ENCODE measurements at regions not wholly inside any gene's neighbourhood (a gene's known extent, or its start where the extent isn't known, plus 50 kb on each side); places are given as distances from the start of the nearest gene placed in this dataset.
"Not testable (repeated sequence)": the region's sequence is repeated elsewhere in the genome, so short reads cannot be mapped to it uniquely, and the experiment has no call there.

- no peak for DNase-seq (ENCODE audit: low read depth in 2 of 3, low spot score in 2 of 3)
These were observed 197.9 kb upstream of the CDH11 start for GRCh38 chr16:65319621-65320231.

DNA sequence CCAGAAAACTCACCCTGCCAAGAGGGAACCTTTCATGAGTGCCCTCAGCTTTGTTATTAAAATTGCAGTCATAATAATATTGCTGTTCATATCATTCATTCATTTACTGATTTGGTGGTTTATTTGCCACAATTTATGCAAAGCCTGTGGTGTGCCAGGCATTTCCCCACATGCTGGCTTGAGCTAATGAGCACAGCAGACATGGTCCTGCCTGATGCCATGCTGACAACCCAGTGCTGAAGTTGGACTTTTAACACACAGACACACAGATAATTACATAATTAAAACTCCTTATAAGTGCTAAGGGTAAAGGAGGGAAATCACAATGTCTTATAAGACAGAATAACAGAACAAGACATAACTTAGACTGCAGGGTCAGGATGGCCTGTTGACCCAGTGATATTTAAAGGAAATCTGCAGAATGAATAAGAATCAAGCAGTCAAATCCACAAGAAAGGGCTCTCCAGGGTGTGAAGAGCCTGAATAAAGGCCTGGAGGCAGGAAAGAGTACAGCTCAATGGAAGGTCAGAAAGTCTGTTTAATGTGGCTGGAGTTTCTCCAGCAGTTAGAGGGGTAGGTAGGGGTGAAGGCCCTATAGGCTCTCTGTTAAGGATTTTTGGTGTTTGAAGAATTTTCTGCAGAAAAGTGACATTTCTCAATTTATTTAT lies 196.9 kb upstream of the CDH11 start:
- no peak for DNase-seq (ENCODE audit: low read depth in 2 of 3, low spot score in 2 of 3)

DNA sequence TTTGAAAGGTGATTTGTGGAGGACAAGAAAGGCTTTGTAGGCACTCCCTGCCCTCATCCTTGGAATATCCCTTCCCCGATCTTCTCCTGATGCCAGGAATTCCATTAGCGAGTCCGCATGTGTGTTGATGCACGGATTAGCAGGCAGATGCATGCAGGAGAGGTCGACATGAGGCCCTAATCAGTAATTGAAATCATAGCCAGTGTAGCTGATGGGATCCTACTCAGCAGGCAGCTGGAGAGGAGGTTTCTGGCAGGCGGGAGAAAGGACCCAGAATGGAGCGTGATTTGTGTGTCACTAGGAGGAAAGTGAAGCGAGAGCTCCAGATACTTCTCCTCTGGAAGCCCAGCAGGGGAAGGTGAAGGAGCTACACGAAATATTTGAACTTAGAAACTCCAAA lies 196.3 kb upstream of the CDH11 start:
- DNase-seq (ENCODE audit: low read depth in 2 of 3, low spot score in 2 of 3) = no peak

DNA sequence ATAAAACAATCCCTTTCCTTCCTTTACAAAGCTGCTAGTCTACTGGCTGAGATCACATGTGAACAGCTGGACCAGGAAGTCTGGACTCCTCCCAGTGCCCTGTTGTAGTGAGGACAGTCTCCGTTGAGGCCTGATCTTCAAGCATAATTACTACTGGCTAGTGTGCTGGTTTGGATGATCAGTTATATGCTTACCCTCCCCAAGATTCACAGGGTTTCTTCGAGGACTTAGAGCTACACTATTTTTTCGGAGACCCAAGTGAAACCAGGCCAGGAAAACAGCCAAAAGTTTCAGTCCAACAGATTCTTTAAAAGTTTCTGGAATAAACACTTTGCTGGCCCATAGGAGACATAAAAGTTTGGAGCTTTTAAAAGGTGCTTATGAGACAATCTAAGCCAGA lies 194.9 kb upstream of the CDH11 start:
- DNase-seq (ENCODE audit: low read depth in 2 of 3, low spot score in 2 of 3) = no peak

DNA sequence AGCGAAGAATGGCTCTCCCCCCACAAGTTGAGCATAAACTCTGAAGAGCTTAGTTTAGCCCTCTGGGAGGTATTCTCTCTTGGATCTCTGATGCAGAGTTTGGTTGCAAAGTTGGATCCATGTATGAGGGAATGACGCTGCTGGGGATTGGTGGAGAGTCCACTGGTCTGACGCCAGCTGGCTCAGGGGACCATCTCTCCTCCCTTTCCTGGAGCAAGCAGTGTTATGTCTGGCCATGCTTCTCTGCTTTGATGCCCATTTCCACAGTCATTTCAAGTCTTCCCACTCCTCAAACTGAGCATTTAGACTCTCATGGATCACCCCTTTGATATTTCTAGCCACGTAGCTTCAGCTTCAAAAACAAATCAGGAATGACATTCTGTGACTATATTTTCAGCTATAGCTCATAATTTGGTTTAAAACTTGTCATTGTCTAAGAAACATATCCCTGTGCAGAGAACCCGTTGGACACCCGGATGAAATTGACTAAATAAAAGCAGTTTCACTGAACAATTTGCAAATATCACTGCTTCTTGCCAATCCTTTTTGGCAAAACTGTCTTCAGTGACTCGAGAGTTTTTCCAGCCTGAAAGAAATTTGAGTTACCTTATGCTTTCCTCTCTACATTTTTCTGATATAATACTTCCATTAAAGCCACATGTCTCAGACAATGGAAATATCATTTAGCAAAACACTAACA lies 193.4 kb upstream of the CDH11 start:
- no peak for DNase-seq (ENCODE audit: low read depth in 2 of 3, low spot score in 2 of 3)

DNA sequence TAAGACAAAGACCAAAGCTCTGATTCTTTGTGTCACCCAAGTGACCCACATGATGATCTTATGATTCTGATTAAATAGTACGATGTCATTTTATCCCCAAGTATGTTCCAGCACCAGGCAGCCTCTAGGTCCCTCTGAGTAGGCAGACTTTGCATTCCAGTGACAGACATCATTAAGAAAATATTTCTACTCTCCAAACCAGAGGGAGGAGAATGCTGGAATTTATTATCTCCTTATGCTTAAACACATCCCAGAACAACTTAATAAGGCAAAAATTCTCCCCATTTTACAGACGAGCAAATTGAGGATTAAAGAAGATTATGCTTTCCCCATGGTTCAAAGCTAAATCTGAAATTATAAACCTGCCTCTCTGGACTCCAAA lies 192.8 kb upstream of the CDH11 start:
- DNase-seq (ENCODE audit: low read depth in 2 of 3, low spot score in 2 of 3) = no peak

DNA sequence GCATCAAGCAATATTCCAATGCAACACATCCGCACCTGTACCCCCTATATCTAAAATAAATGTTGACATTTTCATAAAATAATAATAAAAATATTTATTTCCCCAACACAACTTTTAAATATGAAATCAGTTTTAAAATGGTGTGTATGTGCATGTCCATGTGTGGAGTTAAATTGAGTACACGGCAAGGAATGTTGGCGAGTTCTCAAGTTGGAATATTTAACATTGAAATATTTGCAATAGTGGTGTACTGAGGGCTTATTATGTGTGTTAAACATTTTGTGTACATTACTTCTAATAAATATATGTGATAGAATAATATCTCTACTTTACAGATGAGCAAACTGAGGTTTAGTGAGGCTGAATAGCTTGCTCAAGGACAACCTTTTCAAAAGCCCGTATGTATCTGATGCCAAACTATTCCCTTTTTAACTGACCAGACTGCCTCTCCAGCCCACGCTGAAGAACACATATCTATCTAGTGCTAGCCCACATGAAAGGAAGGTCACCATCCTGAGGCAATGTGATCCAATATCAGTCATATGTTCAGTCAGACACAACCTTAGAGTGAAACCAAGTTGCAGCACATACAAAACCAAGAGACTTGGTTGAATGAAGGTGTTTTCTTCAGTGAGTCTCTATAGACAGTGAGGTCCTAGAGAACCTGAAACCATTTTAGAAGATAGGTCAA lies 192.2 kb upstream of the CDH11 start:
- DNase-seq (ENCODE audit: low read depth in 2 of 3, low spot score in 2 of 3) = no peak

DNA sequence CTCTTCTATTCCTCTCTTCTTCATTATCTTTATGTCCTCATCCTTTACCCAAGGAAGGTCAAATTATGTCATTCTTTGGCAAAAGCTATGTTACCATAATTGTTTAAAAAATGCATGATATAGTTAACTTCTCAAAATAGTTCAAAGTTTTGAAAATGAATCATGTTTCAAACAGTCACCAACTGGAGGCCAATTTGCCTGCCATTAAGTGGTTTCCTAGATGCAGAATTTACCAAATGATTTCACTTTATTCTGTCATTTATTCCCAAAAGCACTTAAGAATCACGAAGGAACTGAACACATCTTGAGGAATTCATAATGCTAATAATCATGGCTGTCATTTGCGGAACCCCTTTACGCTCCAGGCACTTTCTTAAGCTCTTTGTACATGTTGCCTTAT lies 190.9 kb upstream of the CDH11 start:
- DNase-seq (ENCODE audit: low read depth in 2 of 3, low spot score in 2 of 3) = no peak

- no peak for DNase-seq (ENCODE audit: low read depth in 2 of 3, low spot score in 2 of 3)
These were observed 190.2 kb upstream of the CDH11 start for GRCh38 chr16:65312071-65312470.

- not testable (repeated sequence) for DNase-seq (ENCODE audit: low read depth in 2 of 3, low spot score in 2 of 3)
These were observed 188.6 kb upstream of the CDH11 start for GRCh38 chr16:65310491-65310890.

DNA sequence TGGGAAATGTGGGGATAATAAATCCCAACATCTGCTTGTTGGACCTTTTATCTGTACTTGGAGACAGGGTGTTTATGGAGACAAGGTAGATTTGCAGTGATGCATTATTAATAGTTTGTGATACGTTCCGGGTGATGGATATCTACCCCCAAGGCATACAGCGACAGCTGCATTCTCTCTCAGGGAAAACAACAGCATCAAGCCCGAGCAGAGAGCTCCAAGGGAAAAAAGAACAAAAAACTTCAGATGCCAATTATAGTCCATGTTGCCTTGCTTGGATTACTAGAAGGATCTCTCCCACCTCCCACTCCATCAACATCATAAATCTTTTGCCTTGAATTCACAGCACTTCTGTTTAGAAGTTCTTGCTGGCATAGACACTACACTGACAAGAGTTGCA lies 187.5 kb upstream of the CDH11 start:
- DNase-seq (ENCODE audit: low read depth in 2 of 3, low spot score in 2 of 3) = no peak

GRCh38 chr16:65308506-65308905 lies 186.6 kb upstream of the CDH11 start:
- no peak for DNase-seq (ENCODE audit: low read depth in 2 of 3, low spot score in 2 of 3)

DNA sequence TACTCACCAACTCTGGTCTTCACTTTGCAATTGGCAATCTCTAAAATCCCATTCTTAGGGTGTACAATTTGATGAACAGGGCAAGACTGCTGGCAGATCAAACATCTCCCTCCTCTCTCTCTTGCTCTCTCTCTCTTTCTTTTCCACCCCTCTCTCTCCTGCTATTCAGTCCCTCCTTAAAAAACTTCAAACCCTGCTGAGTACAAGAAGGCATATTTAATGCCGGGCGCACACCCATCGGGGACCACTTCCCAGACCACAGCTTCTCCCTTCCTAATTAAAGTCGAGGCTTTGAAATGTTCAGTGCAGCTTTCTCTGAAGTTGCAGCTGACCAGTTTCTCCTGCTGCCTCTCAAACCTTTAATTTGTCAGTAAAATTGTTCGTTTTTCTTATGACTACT lies 185.4 kb upstream of the CDH11 start:
- no peak for DNase-seq (ENCODE audit: low read depth in 2 of 3, low spot score in 2 of 3)

- DNase-seq (ENCODE audit: low read depth in 2 of 3, low spot score in 2 of 3) = no peak
These were observed 184.9 kb upstream of the CDH11 start for GRCh38 chr16:65306722-65307121.

GRCh38 chr16:65306300-65306699 lies 184.4 kb upstream of the CDH11 start:
- DNase-seq (ENCODE audit: low read depth in 2 of 3, low spot score in 2 of 3) = no peak

GRCh38 chr16:65305266-65305959 lies 183.6 kb upstream of the CDH11 start:
- no peak for DNase-seq (ENCODE audit: low read depth in 2 of 3, low spot score in 2 of 3)

DNA sequence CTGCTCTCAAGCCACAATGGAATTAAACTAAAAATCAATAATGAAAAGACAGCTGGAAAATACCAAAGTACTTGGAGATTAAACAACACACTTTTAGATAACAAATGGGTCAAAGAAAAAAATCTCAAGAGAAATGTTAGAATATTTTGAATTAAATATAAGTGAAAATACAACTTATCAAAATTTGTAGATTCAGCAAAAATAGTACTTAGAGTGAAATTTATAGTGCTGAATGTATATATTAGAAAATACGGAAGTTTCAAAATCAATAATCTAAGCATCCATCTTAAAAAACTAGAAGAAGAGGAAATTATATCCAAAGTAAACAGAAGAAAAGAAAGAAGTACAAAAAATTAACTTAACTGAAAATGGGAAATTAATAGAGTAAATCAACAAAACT lies 179.2 kb upstream of the CDH11 start:
- DNase-seq (ENCODE audit: low read depth in 2 of 3, low spot score in 2 of 3) = no peak

DNA sequence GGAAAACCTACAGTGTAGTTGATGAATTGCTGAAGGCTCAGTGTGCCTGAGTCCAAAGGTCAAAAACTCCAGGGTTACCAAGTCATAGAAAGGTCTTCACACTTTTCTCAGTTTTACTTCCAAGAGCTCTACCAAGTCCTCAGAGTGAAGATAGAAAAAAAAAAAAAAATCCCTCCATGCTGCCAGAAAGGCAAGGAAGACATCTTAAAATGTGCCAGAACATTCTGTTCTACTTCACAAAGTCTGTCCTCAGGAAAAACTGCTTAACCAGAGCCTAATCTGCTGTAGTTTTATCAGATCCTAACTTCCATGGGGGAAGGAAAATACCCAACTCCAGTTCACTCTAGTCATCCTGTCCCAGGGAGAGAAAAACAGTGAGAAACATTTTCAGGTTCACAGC lies 175.6 kb upstream of the CDH11 start:
- DNase-seq (ENCODE audit: low read depth in 2 of 3, low spot score in 2 of 3) = no peak

- DNase-seq (ENCODE audit: low read depth in 2 of 3, low spot score in 2 of 3) = no peak
These were observed 173.7 kb upstream of the CDH11 start for GRCh38 chr16:65295527-65295926.

- DNase-seq (ENCODE audit: low read depth in 2 of 3, low spot score in 2 of 3) = no peak
These were observed 172.8 kb upstream of the CDH11 start for GRCh38 chr16:65294708-65295107.

GRCh38 chr16:65294165-65294564 lies 172.3 kb upstream of the CDH11 start:
- no peak for DNase-seq (ENCODE audit: low read depth in 2 of 3, low spot score in 2 of 3)

Measured in hematopoietic multipotent progenitor cell (in vitro differentiated cells).